HEK293T (cell line): ENCODE measurements at regions not wholly inside any gene's neighbourhood (a gene's known extent, or its start where the extent isn't known, plus 50 kb on each side); places are given as distances from the start of the nearest gene placed in this dataset.

Source experiments
- ARNT ChIP-seq: fragments of 450-650 bp; IDR thresholded peaks from 2 replicates; pipeline ENCODE4 v1.6.1; 2017; ENCODE audit warnings: mild to moderate bottlenecking
- BHLHE40 ChIP-seq: fragments of 450-650 bp; IDR thresholded peaks from 2 replicates; pipeline ENCODE4 v1.6.1; 2016; ENCODE audit warnings: mild to moderate bottlenecking, moderate library complexity, borderline replicate concordance
- FOXM1 ChIP-seq: fragments of 450-650 bp; IDR thresholded peaks from 2 replicates; pipeline ENCODE4 v1.6.1; 2017; ENCODE audit warnings: mild to moderate bottlenecking, borderline replicate concordance
- HDGF ChIP-seq: fragments of 450-650 bp; IDR thresholded peaks from 2 replicates; pipeline ENCODE4 v1.6.1; 2017; ENCODE audit warnings: antibody characterized with exemption, borderline replicate concordance
- PKNOX1 ChIP-seq: fragments of 450-650 bp; IDR thresholded peaks from 2 replicates; pipeline ENCODE4 v1.6.1; 2016
- SP1 ChIP-seq: fragments of 450-650 bp; IDR thresholded peaks from 2 replicates; pipeline ENCODE4 v1.6.1; 2017
- ZNF384 ChIP-seq: fragments of 450-650 bp; IDR thresholded peaks from 2 replicates; pipeline ENCODE4 v1.6.1; 2016

- TF ChIP-seq FOXM1: no peak
- no peak for TF ChIP-seq PKNOX1
- TF ChIP-seq ARNT: no peak
- TF ChIP-seq HDGF: no peak
- TF ChIP-seq ZNF384: no peak
- TF ChIP-seq BHLHE40: no peak
- no peak for TF ChIP-seq SP1
These were observed 270.2 kb downstream of the IRS2 start for GRCh38 chr13:109516186-109516585.
